ENCODE measurements at regions not wholly inside any gene's neighbourhood (a gene's known extent, or its start where the extent isn't known, plus 50 kb on each side); places are given as distances from the start of the nearest gene placed in this dataset.
"Not testable (repeated sequence)": the region's sequence is repeated elsewhere in the genome, so short reads cannot be mapped to it uniquely, and the experiment has no call there.

- no peak for TF ChIP-seq CTCF (IDR thresholded peaks at IDR 0.05; ENCODE audit: low read depth, low read length)
- no peak overlapping the region for H3K4me3 ChIP-seq
- no peaks in the 10 kb centered on the region for H3K9me3 ChIP-seq (ENCODE audit: low read depth)
- H3K27me3 ChIP-seq: no peaks in the 10 kb centered on the region
- H3K36me3 ChIP-seq: no peaks in the 10 kb centered on the region
- H3K27ac ChIP-seq: no peak overlapping the region
- no peaks in the 10 kb centered on the region for H3K4me1 ChIP-seq (ENCODE audit: low read depth)
- no peak for DNase-seq (ENCODE audit: low read depth in 1 of 2, low spot score in 1 of 2)
These were observed 351.8 kb upstream of the FZD8 start for GRCh38 chr10:35993591-35994515.

GRCh38 chr10:35992107-35992506 is 350.0 kb upstream of the FZD8 start:
- Histone ChIP-seq H3K27me3 (no peaks in the 10 kb centered on the region), H3K4me1 (ENCODE audit: low read depth) (peaks cover 3% of the 10 kb centered on the region), H3K4me3 (no peak overlapping the region), H3K36me3 (no peaks in the 10 kb centered on the region), H3K27ac (no peak overlapping the region), H3K9me3 (ENCODE audit: low read depth) (no peaks in the 10 kb centered on the region)
- no peak for DNase-seq (ENCODE audit: low read depth in 1 of 2, low spot score in 1 of 2)
- no peak for TF ChIP-seq CTCF (IDR thresholded peaks at IDR 0.05; ENCODE audit: low read depth, low read length)

GRCh38 chr10:35986756-35987502 is 344.8 kb upstream of the FZD8 start:
- no peaks in the 10 kb centered on the region for H3K9me3 ChIP-seq (ENCODE audit: low read depth)
- H3K4me1 ChIP-seq (ENCODE audit: low read depth): peaks cover 27% of the 10 kb centered on the region
- peak in 1 of 2 donors; percentile 68 for DNase-seq (ENCODE audit: low read depth in 1 of 2, low spot score in 1 of 2)
- no peak overlapping the region for H3K4me3 ChIP-seq
- peak overlapping the region; percentile 37 for H3K27ac ChIP-seq
- H3K36me3 ChIP-seq: no peaks in the 10 kb centered on the region
- TF ChIP-seq CTCF (IDR thresholded peaks at IDR 0.05; ENCODE audit: low read depth, low read length): no peak
- H3K27me3 ChIP-seq: no peaks in the 10 kb centered on the region

GRCh38 chr10:35979116-35979515 is 337.0 kb upstream of the FZD8 start:
- H3K36me3 ChIP-seq: no peaks in the 10 kb centered on the region
- no peak overlapping the region for H3K27ac ChIP-seq
- TF ChIP-seq CTCF (IDR thresholded peaks at IDR 0.05; ENCODE audit: low read depth, low read length): no peak
- no peak for DNase-seq (ENCODE audit: low read depth in 1 of 2, low spot score in 1 of 2)
- no peak overlapping the region for H3K4me3 ChIP-seq
- peaks cover 18% of the 10 kb centered on the region for H3K27me3 ChIP-seq
- no peaks in the 10 kb centered on the region for H3K9me3 ChIP-seq (ENCODE audit: low read depth)
- no peaks in the 10 kb centered on the region for H3K4me1 ChIP-seq (ENCODE audit: low read depth)

- not testable (repeated sequence) for H3K36me3 ChIP-seq; DNase-seq (ENCODE audit: low read depth in 1 of 2, low spot score in 1 of 2); H3K4me1 ChIP-seq (ENCODE audit: low read depth); H3K4me3 ChIP-seq; H3K9me3 ChIP-seq (ENCODE audit: low read depth); H3K27ac ChIP-seq
- peaks cover 34% of the 10 kb centered on the region for H3K27me3 ChIP-seq
These were observed 332.0 kb upstream of the FZD8 start for GRCh38 chr10:35973912-35974591.
